Liver (tissue), 8 donors: ENCODE measurements at regions not wholly inside any gene's neighbourhood (a gene's known extent, or its start where the extent isn't known, plus 50 kb on each side); places are given as distances from the start of the nearest gene placed in this dataset.

ENCODE experiments used
- DNase-seq: peaks from one replicate; pipeline ENCODE4 v3.0.0-alpha.2; 2017; ENCODE audit warnings: low spot score
- H3K27ac ChIP-seq, 2 donors: one replicate each; pipeline ENCODE4 v1.7.0; 2013; ENCODE audit warnings: inconsistent platforms in 2 of 2, low read length in 2 of 2, control low read depth in 1 of 2, low read depth in 1 of 2, mild to moderate bottlenecking in 1 of 2
- H3K27me3 ChIP-seq, 4 donors: one replicate each; pipeline versions ENCODE4 v1.6.1 to v1.7.0; 2013; ENCODE audit warnings: low read length in 3 of 4, inconsistent platforms in 1 of 4, mild to moderate bottlenecking in 1 of 4, moderate library complexity in 1 of 4; ENCODE audit not compliant: control insufficient read depth in 4 of 4, insufficient read depth in 4 of 4
- H3K36me3 ChIP-seq, 4 donors: one replicate each; pipeline versions ENCODE4 v1.6.1 to v1.7.0; 2013; ENCODE audit warnings: low read length in 3 of 4, mild to moderate bottlenecking in 3 of 4, low read depth in 1 of 4, moderate library complexity in 1 of 4; ENCODE audit not compliant: control insufficient read depth in 4 of 4, insufficient read depth in 3 of 4
- H3K4me1 ChIP-seq, 4 donors: one replicate each; pipeline versions ENCODE4 v1.6.1 to v1.7.0; 2013; ENCODE audit warnings: low read length in 3 of 4, mild to moderate bottlenecking in 3 of 4, moderate library complexity in 1 of 4; ENCODE audit not compliant: control insufficient read depth in 4 of 4, insufficient read depth in 4 of 4
- H3K4me3 ChIP-seq, 3 donors: one replicate each; pipeline versions ENCODE4 v1.6.1 to v1.7.0; 2013; ENCODE audit warnings: low read length in 3 of 3, control low read depth in 1 of 3, low read depth in 1 of 3, mild to moderate bottlenecking in 1 of 3
- H3K9ac ChIP-seq, 2 donors: one replicate each; pipeline ENCODE4 v1.7.0; 2013; ENCODE audit warnings: low read length in 2 of 2, mild to moderate bottlenecking in 2 of 2, moderate library complexity in 2 of 2, control low read depth in 1 of 2, low read depth in 1 of 2
- H3K9me3 ChIP-seq, 4 donors: one replicate each; pipeline versions ENCODE4 v1.6.1 to v1.7.0; 2013; ENCODE audit warnings: low read length in 3 of 4; ENCODE audit not compliant: control insufficient read depth in 4 of 4
- FOXA1 ChIP-seq: IDR thresholded peaks from 2 replicates; pipeline ENCODE4 v1.6.1; 2016; ENCODE audit warnings: antibody characterized with exemption
- GABPA ChIP-seq, 2 donors: IDR thresholded peaks in 1 of 2; conservative IDR thresholded peaks in 1 of 2; 2 replicates each; pipeline ENCODE4 v1.6.1; 2016; ENCODE audit warnings: antibody characterized with exemption in 2 of 2, mild to moderate bottlenecking in 1 of 2, moderate library complexity in 1 of 2
- HNF4A ChIP-seq, 2 donors: conservative IDR thresholded peaks; 2 replicates each; pipeline ENCODE4 v1.6.1; 2016; ENCODE audit warnings: antibody characterized with exemption in 2 of 2, mild to moderate bottlenecking in 2 of 2
- HNF4G ChIP-seq: IDR thresholded peaks from 2 replicates; pipeline ENCODE4 v1.6.1; 2016; ENCODE audit warnings: antibody characterized with exemption
- JUND ChIP-seq, 2 donors: IDR thresholded peaks; 2 replicates each; pipeline ENCODE4 v1.6.1; 2016; ENCODE audit warnings: antibody characterized with exemption in 2 of 2
- NR2F2 ChIP-seq: IDR thresholded peaks from 2 replicates; pipeline ENCODE4 v1.6.1; 2016; ENCODE audit warnings: antibody characterized with exemption
- RAD21 ChIP-seq, 2 donors: IDR thresholded peaks; 2 replicates each; pipeline ENCODE4 v1.6.1; 2016; ENCODE audit warnings: antibody characterized with exemption in 2 of 2, mild to moderate bottlenecking in 2 of 2
- RXRA ChIP-seq, 2 donors: IDR thresholded peaks; 2 replicates each; pipeline ENCODE4 v1.6.1; 2017 to 2018; ENCODE audit warnings: antibody characterized with exemption in 2 of 2, mild to moderate bottlenecking in 1 of 2
- TAF1 ChIP-seq: conservative IDR thresholded peaks from 2 replicates; pipeline ENCODE4 v1.6.1; 2016; ENCODE audit warnings: antibody characterized with exemption, mild to moderate bottlenecking
- YY1 ChIP-seq: IDR thresholded peaks from 2 replicates; pipeline ENCODE4 v1.6.1; 2016; ENCODE audit warnings: antibody characterized with exemption, mild to moderate bottlenecking
- ZBTB33 ChIP-seq: IDR thresholded peaks from 2 replicates; pipeline ENCODE4 v1.6.1; 2016; ENCODE audit warnings: antibody characterized with exemption
- WGBS: extraction: QIAGEN DNeasy Blood & Tissue Kit; methylation state at CpG from one replicate; pipeline ENCODE4 v1.1.7; 2013; 5-methylcytosine and 5-hydroxymethylcytosine counted together
- TF ChIP-seq, protein P1 (sequence below): IDR thresholded peaks from 2 replicates; pipeline ENCODE4 v1.6.1; 2016; ENCODE audit warnings: antibody characterized with exemption
- TF ChIP-seq, protein P2 (sequence below): fragments of 150-350 bp; IDR thresholded peaks from 2 replicates; pipeline ENCODE4 v1.5.1; 2017; ENCODE audit warnings: improper control_type of control experiment, low read depth, low read length; ENCODE audit not compliant: missing input control
- donor health status: healthy.
- donor health status: healthy.
- donor health status: healthy.
- donor health status: healthy.
- donor health status: healthy.

- no peak for TF ChIP-seq RXRA (IDR thresholded peaks at IDR 0.05)
- H3K4me1 ChIP-seq: no peaks in the 10 kb centered on the region
- H3K27me3 ChIP-seq: no peaks in the 10 kb centered on the region
- 91% methylated on average over 5 of the region's 5 CpGs for WGBS
- no peak for DNase-seq
- H3K36me3 ChIP-seq: no peaks in the 10 kb centered on the region
- no peak overlapping the region for H3K27ac ChIP-seq
- H3K9me3 ChIP-seq: peaks cover 0 to 12% (median 4%) of the 10 kb centered on the region in 4 donors
- H3K4me3 ChIP-seq: no peak overlapping the region
- H3K9ac ChIP-seq: no peak overlapping the region
These were observed 88.5 kb upstream of the APCDD1 start for GRCh38 chr18:10365901-10366300.

DNA sequence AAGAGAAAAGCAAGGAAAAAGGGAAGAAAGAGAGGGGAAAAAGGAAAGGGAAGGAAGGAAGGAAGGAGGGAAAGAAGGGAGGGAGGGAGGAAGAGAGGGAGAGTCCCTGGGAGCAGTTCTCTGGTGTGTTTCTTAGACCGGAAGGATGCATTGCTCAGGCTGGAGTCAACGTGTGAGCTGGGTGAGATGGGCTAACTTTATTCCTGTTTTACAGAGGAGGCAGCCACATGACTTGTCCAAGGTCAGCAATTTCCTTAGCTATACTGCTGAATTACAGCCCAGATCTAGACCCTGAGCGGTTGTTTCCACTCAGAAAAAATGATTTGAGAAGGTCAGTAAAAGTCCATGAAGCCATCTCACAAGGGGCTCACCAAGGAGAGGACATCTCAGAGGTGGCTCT is 86.6 kb upstream of the APCDD1 start:
- H3K9ac ChIP-seq: no peak overlapping the region
- peaks cover 0 to 12% (median 4%) of the 10 kb centered on the region in 4 donors for H3K9me3 ChIP-seq
- no peaks in the 10 kb centered on the region for H3K36me3 ChIP-seq
- WGBS: 73% methylated on average over 3 of the region's 3 CpGs
- H3K27me3 ChIP-seq: peaks cover 0 to 4% (median 0%) of the 10 kb centered on the region in 4 donors
- H3K4me3 ChIP-seq: no peak overlapping the region
- no peak overlapping the region for H3K27ac ChIP-seq
- no peak for DNase-seq
- TF ChIP-seq, protein P1, sequence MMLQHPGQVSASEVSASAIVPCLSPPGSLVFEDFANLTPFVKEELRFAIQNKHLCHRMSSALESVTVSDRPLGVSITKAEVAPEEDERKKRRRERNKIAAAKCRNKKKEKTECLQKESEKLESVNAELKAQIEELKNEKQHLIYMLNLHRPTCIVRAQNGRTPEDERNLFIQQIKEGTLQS: no peak
- no peak for TF ChIP-seq TAF1
- H3K4me1 ChIP-seq: no peaks in the 10 kb centered on the region

DNA sequence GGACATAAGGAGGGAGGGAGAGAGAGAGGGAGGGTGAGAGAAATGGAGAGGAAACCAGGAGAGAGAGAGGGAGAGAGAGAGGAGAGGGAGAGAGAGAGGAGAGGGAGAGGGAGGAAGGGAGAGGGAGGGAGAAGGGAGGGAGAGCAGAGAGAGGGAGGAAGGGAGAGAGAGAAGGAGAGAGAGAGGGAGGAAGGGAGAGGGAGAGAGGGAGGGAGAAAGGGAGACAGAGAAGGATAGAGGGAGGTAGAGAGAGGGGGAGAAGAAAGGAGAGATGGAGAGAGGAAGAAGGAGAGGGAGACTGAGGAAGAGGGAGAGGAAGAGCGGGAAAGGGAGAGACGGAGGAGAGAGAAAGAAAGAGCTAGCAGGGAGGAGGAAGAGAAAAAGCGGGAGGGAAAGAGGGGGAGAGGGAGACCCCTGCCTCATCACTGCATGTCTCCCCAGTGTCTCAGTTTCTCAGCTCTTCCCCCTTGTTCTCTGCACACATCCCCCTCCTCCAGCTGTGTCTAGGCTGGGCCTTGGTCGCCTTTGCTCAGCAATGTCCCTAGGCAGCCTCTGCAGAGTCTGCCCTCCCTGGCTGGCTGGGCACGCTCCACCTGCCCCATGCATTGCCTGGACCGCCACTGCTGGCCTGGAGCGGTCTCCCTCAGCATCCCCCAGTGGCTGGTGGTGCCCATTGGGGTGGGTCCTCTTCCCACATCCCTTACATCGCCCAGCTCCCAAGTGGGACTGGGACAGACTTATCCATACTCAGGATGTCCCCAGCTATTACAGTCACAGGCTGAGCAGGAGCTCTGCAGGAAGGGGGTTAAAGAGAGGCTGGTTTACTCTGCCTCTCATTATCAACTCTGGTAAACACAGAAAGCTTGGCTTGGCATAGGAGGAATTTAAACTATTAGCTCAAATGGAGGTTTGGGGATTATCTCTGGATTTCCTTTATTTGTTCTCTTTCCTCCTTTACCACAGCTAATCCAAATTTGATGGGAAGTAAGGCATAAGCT is 85.7 kb upstream of the APCDD1 start:
- H3K4me1 ChIP-seq: no peaks in the 10 kb centered on the region
- no peak for TF ChIP-seq HNF4G
- TF ChIP-seq GABPA (IDR thresholded peaks at IDR 0.05 in 1 of 2, conservative IDR thresholded peaks at IDR 0.05 in 1 of 2): no peak
- TF ChIP-seq YY1: no peak
- no peak for TF ChIP-seq ZBTB33
- TF ChIP-seq, protein P1: no peak
- no peak for TF ChIP-seq FOXA1
- TF ChIP-seq JUND (IDR thresholded peaks at IDR 0.05): no peak
- TF ChIP-seq RXRA (IDR thresholded peaks at IDR 0.05): no peak
- no peak for DNase-seq
- no peak overlapping the region for H3K4me3 ChIP-seq
- no peak overlapping the region for H3K27ac ChIP-seq
- WGBS: 68% methylated on average over 8 of the region's 8 CpGs
- H3K9ac ChIP-seq: no peak overlapping the region
- H3K9me3 ChIP-seq: peaks cover 0 to 8% (median 4%) of the 10 kb centered on the region in 4 donors
- H3K36me3 ChIP-seq: no peaks in the 10 kb centered on the region
- peaks cover 0 to 4% (median 0%) of the 10 kb centered on the region in 4 donors for H3K27me3 ChIP-seq

DNA sequence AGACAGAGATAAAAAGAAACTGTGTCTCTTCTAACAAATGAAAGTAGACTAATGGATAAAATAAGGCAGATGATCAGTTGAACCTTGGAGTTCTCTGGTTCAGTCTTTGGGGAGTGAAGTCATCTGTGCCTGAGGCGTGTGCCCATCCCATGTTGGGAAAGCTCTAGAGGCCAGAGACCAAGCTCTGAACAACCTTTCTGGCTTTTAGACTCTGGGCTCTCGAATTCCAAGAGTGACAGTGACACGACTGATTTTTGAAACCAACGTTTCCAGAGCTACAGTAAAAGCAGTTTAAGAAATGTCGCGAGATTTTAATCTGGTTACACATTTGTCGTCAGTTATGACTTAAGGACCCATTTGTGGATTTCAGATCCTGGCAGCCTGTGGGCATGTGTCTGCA is 83.7 kb upstream of the APCDD1 start:
- Histone ChIP-seq H3K4me1 (no peaks in the 10 kb centered on the region), H3K27ac (no peak overlapping the region), H3K27me3 (peaks cover 0 to 4% (median 0%) of the 10 kb centered on the region in 4 donors), H3K9ac (no peak overlapping the region), H3K4me3 (no peak overlapping the region), H3K36me3 (no peaks in the 10 kb centered on the region), H3K9me3 (no peaks in the 10 kb centered on the region)
- 77% methylated on average over 7 of the region's 7 CpGs for WGBS
- no peak for DNase-seq
- no peak for TF ChIP-seq FOXA1
- TF ChIP-seq, protein P2, sequence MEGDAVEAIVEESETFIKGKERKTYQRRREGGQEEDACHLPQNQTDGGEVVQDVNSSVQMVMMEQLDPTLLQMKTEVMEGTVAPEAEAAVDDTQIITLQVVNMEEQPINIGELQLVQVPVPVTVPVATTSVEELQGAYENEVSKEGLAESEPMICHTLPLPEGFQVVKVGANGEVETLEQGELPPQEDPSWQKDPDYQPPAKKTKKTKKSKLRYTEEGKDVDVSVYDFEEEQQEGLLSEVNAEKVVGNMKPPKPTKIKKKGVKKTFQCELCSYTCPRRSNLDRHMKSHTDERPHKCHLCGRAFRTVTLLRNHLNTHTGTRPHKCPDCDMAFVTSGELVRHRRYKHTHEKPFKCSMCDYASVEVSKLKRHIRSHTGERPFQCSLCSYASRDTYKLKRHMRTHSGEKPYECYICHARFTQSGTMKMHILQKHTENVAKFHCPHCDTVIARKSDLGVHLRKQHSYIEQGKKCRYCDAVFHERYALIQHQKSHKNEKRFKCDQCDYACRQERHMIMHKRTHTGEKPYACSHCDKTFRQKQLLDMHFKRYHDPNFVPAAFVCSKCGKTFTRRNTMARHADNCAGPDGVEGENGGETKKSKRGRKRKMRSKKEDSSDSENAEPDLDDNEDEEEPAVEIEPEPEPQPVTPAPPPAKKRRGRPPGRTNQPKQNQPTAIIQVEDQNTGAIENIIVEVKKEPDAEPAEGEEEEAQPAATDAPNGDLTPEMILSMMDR: no peak
- no peak for TF ChIP-seq HNF4G
- TF ChIP-seq HNF4A (conservative IDR thresholded peaks at IDR 0.05): no peak
- no peak for TF ChIP-seq JUND (IDR thresholded peaks at IDR 0.05)
- no peak for TF ChIP-seq RAD21 (IDR thresholded peaks at IDR 0.05)
- TF ChIP-seq NR2F2: no peak
- TF ChIP-seq ZBTB33: no peak
- TF ChIP-seq TAF1: no peak
